ENCODE measurements at regions not wholly inside any gene's neighbourhood (a gene's known extent, or its start where the extent isn't known, plus 50 kb on each side); places are given as distances from the start of the nearest gene placed in this dataset.

GRCh38 chr20:6576726-6577125, 190.8 kb upstream of the BMP2 start:
- H3K27me3 ChIP-seq (ENCODE audit: insufficient read depth, low read length), result no peaks in the 10 kb centered on the region
- DNase-seq (ENCODE audit: low read depth, low spot score) (no peak), ATAC-seq (no peak)
- no peaks in the 10 kb centered on the region for H4K20me1 ChIP-seq (ENCODE audit: insufficient read depth)
- no peak overlapping the region for H3K9ac ChIP-seq (ENCODE audit: low read length)
- ChIA-PET RAD21 (ENCODE audit: low non-redundant PET in 1 of 2, low total read pairs in 2 of 2, uncharacterized antibody in 2 of 2, unreplicated experiment in 2 of 2) (no interaction called here), CTCF (no interaction called here), POLR2A (no interaction called here)
- TF ChIP-seq EZH2phosphoT487 (IDR thresholded peaks at IDR 0.05; ENCODE audit: borderline replicate concordance), result no peak
- no peak for TF ChIP-seq EGR1 (IDR thresholded peaks at IDR 0.05; ENCODE audit: low read depth)
- TF ChIP-seq CEBPB (IDR thresholded peaks at IDR 0.05; ENCODE audit: low read depth), result no peak
- TF ChIP-seq EZH2 (IDR thresholded peaks at IDR 0.05), result no peak
- TF ChIP-seq YY1 (IDR thresholded peaks at IDR 0.05; ENCODE audit: extremely low read depth, insufficient replicate concordance, low read depth, low read length), result no peak
- TF ChIP-seq ZBTB33 (IDR thresholded peaks at IDR 0.05; ENCODE audit: extremely low read depth, insufficient replicate concordance, low read length), result no peak
- no peak overlapping the region for H2AFZ ChIP-seq (ENCODE audit: low read depth, low read length, poor library complexity, severe bottlenecking)
- H3K9me2 ChIP-seq (ENCODE audit: insufficient read depth), result no peaks in the 10 kb centered on the region
- H3K79me2 ChIP-seq (ENCODE audit: insufficient read depth, low read length), result no peaks in the 10 kb centered on the region
- H3K4me3 ChIP-seq (replicated peaks in 1 of 2; ENCODE audit: low read depth in 1 of 2, low read length in 2 of 2), result no peak overlapping the region
- H3K36me3 ChIP-seq (ENCODE audit: control insufficient read depth in 1 of 2, insufficient read depth in 2 of 2, low read length in 2 of 2), result no peaks in the 10 kb centered on the region
- no peaks in the 10 kb centered on the region for H3K4me1 ChIP-seq (ENCODE audit: control insufficient read depth in 1 of 2, insufficient read depth in 2 of 2, low read length in 2 of 2)
- intact Hi-C loops (cut with micrococcal nuclease), result no loop called here
- no peak overlapping the region for H3K4me2 ChIP-seq (ENCODE audit: low read length)
- H3K27ac ChIP-seq (ENCODE audit: low read depth, low read length), result no peak overlapping the region
- BruUV-seq (replicated peaks), result no TSS peak
- peaks cover 0 to 25% of the 10 kb centered on the region in 2 experiments; a peak in 2 of 4 replicates for H3K9me3 ChIP-seq (ENCODE audit: control insufficient read depth in 1 of 2, insufficient read depth in 1 of 2, low read depth in 1 of 2, low read length in 2 of 2)

- no peak overlapping the region for H3K9ac ChIP-seq (ENCODE audit: low read length)
- no peak for ATAC-seq
- no peak for DNase-seq (ENCODE audit: low read depth, low spot score)
- TF ChIP-seq ELF1 (IDR thresholded peaks at IDR 0.05; ENCODE audit: borderline replicate concordance, low read depth) (no peak), SP1 (IDR thresholded peaks at IDR 0.05; ENCODE audit: low read depth) (no peak), EZH2phosphoT487 (IDR thresholded peaks at IDR 0.05; ENCODE audit: borderline replicate concordance) (no peak), REST (IDR thresholded peaks at IDR 0.05; ENCODE audit: low read depth) (no peak), EGR1 (IDR thresholded peaks at IDR 0.05; ENCODE audit: low read depth) (no peak), ATF3 (IDR thresholded peaks at IDR 0.05) (no peak), YY1 (IDR thresholded peaks at IDR 0.05; ENCODE audit: extremely low read depth, insufficient replicate concordance, low read depth, low read length) (no peak), CBX3 (IDR thresholded peaks at IDR 0.05; ENCODE audit: low read depth) (no peak), POLR2AphosphoS5 (IDR thresholded peaks at IDR 0.05; ENCODE audit: low read depth, low read length) (no peak), SIN3A (IDR thresholded peaks at IDR 0.05; ENCODE audit: low read depth) (no peak), MAX (IDR thresholded peaks at IDR 0.05) (no peak), SRF (IDR thresholded peaks at IDR 0.05; ENCODE audit: low read depth) (no peak), FOSL1 (IDR thresholded peaks at IDR 0.05; ENCODE audit: low read depth) (no peak)
These were observed 191.5 kb upstream of the BMP2 start for GRCh38 chr20:6575912-6576401.

More at GRCh38 chr20:6575912-6576401, 191.5 kb upstream of the BMP2 start:
- Histone ChIP-seq H4K20me1 (ENCODE audit: insufficient read depth) (no peaks in the 10 kb centered on the region), H3K4me1 (ENCODE audit: control insufficient read depth in 1 of 2, insufficient read depth in 2 of 2, low read length in 2 of 2) (no peaks in the 10 kb centered on the region), H3K9me3 (ENCODE audit: control insufficient read depth in 1 of 2, insufficient read depth in 1 of 2, low read depth in 1 of 2, low read length in 2 of 2) (peaks cover 0 to 25% of the 10 kb centered on the region in 2 experiments; a peak in 2 of 4 replicates), H3K4me2 (ENCODE audit: low read length) (no peak overlapping the region), H3K4me3 (replicated peaks in 1 of 2; ENCODE audit: low read depth in 1 of 2, low read length in 2 of 2) (no peak overlapping the region), H3K27ac (ENCODE audit: low read depth, low read length) (no peak overlapping the region), H3K36me3 (ENCODE audit: control insufficient read depth in 1 of 2, insufficient read depth in 2 of 2, low read length in 2 of 2) (no peaks in the 10 kb centered on the region), H3K27me3 (ENCODE audit: insufficient read depth, low read length) (no peaks in the 10 kb centered on the region), H3K79me2 (ENCODE audit: insufficient read depth, low read length) (no peaks in the 10 kb centered on the region), H3K9me2 (ENCODE audit: insufficient read depth) (no peaks in the 10 kb centered on the region), H2AFZ (ENCODE audit: low read depth, low read length, poor library complexity, severe bottlenecking) (no peak overlapping the region)
- CTCF ChIA-PET, result interaction anchor here (1.0 kb wide), 1 partner anchor 194 kb away, joined by 3 read pairs; no protein-coding TSS in a partner anchor
- RAD21 ChIA-PET (ENCODE audit: low non-redundant PET in 1 of 2, low total read pairs in 2 of 2, uncharacterized antibody in 2 of 2, unreplicated experiment in 2 of 2), result no interaction called here
- POLR2A ChIA-PET, result no interaction called here
- intact Hi-C loops (cut with micrococcal nuclease), result no loop called here
- BruUV-seq (replicated peaks), result no TSS peak

Data from HCT116 (cell line).